Body of pancreas (tissue), 4 donors: ENCODE measurements at regions not wholly inside any gene's neighbourhood (a gene's known extent, or its start where the extent isn't known, plus 50 kb on each side); places are given as distances from the start of the nearest gene placed in this dataset.
"Not testable (repeated sequence)": the region's sequence is repeated elsewhere in the genome, so short reads cannot be mapped to it uniquely, and the experiment has no call there.

Source experiments
- ATAC-seq: fragments of 150-250 bp; one replicate; pipeline ENCODE4 v1.9.1; 2016
- DNase-seq, 4 donors: peaks; one replicate each; pipeline ENCODE4 v3.0.0-alpha.2; 2019
- H3K27ac ChIP-seq, 4 donors: fragments of 200-600 bp; sonication (generic); 1 replicate in 3 of 4; 2 replicates in 1 of 4; pipeline versions ENCODE4 v1.5.1 to v1.6.1; 2016 to 2019; ENCODE audit warnings: mild to moderate bottlenecking in 1 of 4, mixed read lengths in 1 of 4, moderate library complexity in 1 of 4
- H3K27me3 ChIP-seq, 2 donors: fragments of 200-600 bp; sonication (generic); one replicate each; pipeline ENCODE4 v1.6.0; 2016; ENCODE audit warnings: mild to moderate bottlenecking in 1 of 2
- H3K36me3 ChIP-seq, 2 donors: fragments of 200-600 bp; sonication (generic); replicated peaks in 1 of 2; 2 replicates each; pipeline ENCODE4 v1.5.1; 2016; ENCODE audit warnings: low read depth in 2 of 2; ENCODE audit not compliant: insufficient read depth in 1 of 2
- H3K4me1 ChIP-seq: fragments of 200-600 bp; sonication (generic); one replicate; pipeline ENCODE4 v1.6.0; 2016
- H3K4me3 ChIP-seq, 2 donors: fragments of 200-600 bp; sonication (generic); 1 replicate in 1 of 2; 2 replicates in 1 of 2; pipeline ENCODE4 v1.5.1; 2016 to 2019
- H3K9me3 ChIP-seq, 3 donors: fragments of 200-600 bp; sonication (generic); 1 replicate in 2 of 3; 2 replicates in 1 of 3; pipeline ENCODE4 v1.5.1; 2016
- CTCF ChIP-seq, 7 experiments: fragments of 450-650 bp in 4 of 7; fragments of 200-600 bp in 3 of 7; sonication (generic) in 3 of 7; IDR thresholded peaks; one replicate each; pipeline ENCODE4 v1.5.1; 2016 to 2019; ENCODE audit warnings: antibody characterized with exemption in 7 of 7
- POLR2A ChIP-seq, 3 donors: fragments of 450-650 bp; IDR thresholded peaks; one replicate each; pipeline ENCODE4 v1.6.1; 2016; ENCODE audit warnings: antibody characterized with exemption in 3 of 3, mild to moderate bottlenecking in 2 of 3
- WGBS, 2 donors: methylation state at CpG; one replicate each; pipeline ENCODE4 v1.1.5; 2017; 5-methylcytosine and 5-hydroxymethylcytosine counted together
- intact Hi-C: fragments of 100-400 bp; cut with DNase I; formaldehyde crosslinking; loops from one replicate; pipeline ENCODE4 v1.15.1; 2023

- Histone ChIP-seq H3K36me3 (no peaks in the 10 kb centered on the region), H3K9me3 (no peaks in the 10 kb centered on the region), H3K27me3 (peaks cover 4 to 30% of the 10 kb centered on the region in 2 donors), H3K4me1 (peaks cover 30% of the 10 kb centered on the region), H3K4me3 (no peak overlapping the region), H3K27ac (no peak overlapping the region)
- ATAC-seq, result no peak
- no peak for DNase-seq
- intact Hi-C loops, result loop anchor here (10.0 kb wide), 1 partner anchor 380 kb away; no protein-coding TSS in a partner anchor
- WGBS, 2 donors, result 84 to 88% methylated on average over 8 of the region's 8 CpGs
- TF ChIP-seq POLR2A (IDR thresholded peaks at IDR 0.05) (no peak), CTCF (IDR thresholded peaks at IDR 0.05) (no peak)
These were observed 73.2 kb upstream of the EN2 start for GRCh38 chr7:155384751-155385150.

GRCh38 chr7:155385182-155385581 is 72.7 kb upstream of the EN2 start:
- Histone ChIP-seq H3K4me1 (peaks cover 28% of the 10 kb centered on the region), H3K27me3 (peaks cover 4 to 28% of the 10 kb centered on the region in 2 donors)
- not testable (repeated sequence) for H3K9me3 ChIP-seq, DNase-seq, H3K4me3 ChIP-seq, H3K27ac ChIP-seq, H3K36me3 ChIP-seq, ATAC-seq
- WGBS, 2 donors, result 71 to 78% methylated on average over 26 of the region's 26 CpGs
- intact Hi-C loops, result loop anchor here (10.0 kb wide), 1 partner anchor 380 kb away; no protein-coding TSS in a partner anchor

- DNase-seq, result no peak
- no peak overlapping the region for H3K27ac ChIP-seq
- WGBS, 2 donors, result 83 to 88% methylated on average over 3 to 10 of the region's 10 CpGs
- no peaks in the 10 kb centered on the region for H3K36me3 ChIP-seq
- intact Hi-C loops, result loop anchor here (10.0 kb wide), 1 partner anchor 378 kb away; no protein-coding TSS in a partner anchor
- TF ChIP-seq POLR2A (IDR thresholded peaks at IDR 0.05) (no peak), CTCF (IDR thresholded peaks at IDR 0.05) (no peak)
- no peak overlapping the region for H3K4me3 ChIP-seq
- H3K9me3 ChIP-seq, result no peaks in the 10 kb centered on the region
- no peak for ATAC-seq
- peaks cover 3 to 14% of the 10 kb centered on the region in 2 donors for H3K27me3 ChIP-seq
- H3K4me1 ChIP-seq, result peaks cover 14% of the 10 kb centered on the region
These were observed 71.3 kb upstream of the EN2 start for GRCh38 chr7:155386608-155387007.

- Histone ChIP-seq H3K4me1 (peaks cover 9% of the 10 kb centered on the region), H3K27ac (no peak overlapping the region), H3K36me3 (no peaks in the 10 kb centered on the region), H3K27me3 (peaks cover 0 to 10% of the 10 kb centered on the region in 2 donors), H3K9me3 (no peaks in the 10 kb centered on the region), H3K4me3 (no peak overlapping the region)
- WGBS, 2 donors, result 68 to 72% methylated on average over 11 to 16 of the region's 16 CpGs
- DNase-seq (no peak), ATAC-seq (no peak)
- intact Hi-C loops, result loop anchor here (10.0 kb wide), 1 partner anchor 378 kb away; no protein-coding TSS in a partner anchor
- TF ChIP-seq POLR2A (IDR thresholded peaks at IDR 0.05) (no peak), CTCF (IDR thresholded peaks at IDR 0.05) (no peak)
These were observed 70.8 kb upstream of the EN2 start for GRCh38 chr7:155387066-155387620.

- no peak overlapping the region for H3K27ac ChIP-seq
- no peaks in the 10 kb centered on the region for H3K4me1 ChIP-seq
- DNase-seq (no peak), ATAC-seq (no peak)
- no peaks in the 10 kb centered on the region for H3K36me3 ChIP-seq
- H3K27me3 ChIP-seq, result no peaks in the 10 kb centered on the region
- H3K4me3 ChIP-seq, result no peak overlapping the region
- no peaks in the 10 kb centered on the region for H3K9me3 ChIP-seq
- 54 to 70% methylated on average over 7 to 10 of the region's 11 CpGs for WGBS, 2 donors
- intact Hi-C loops, result loop anchor here (10.0 kb wide), 1 partner anchor 376 kb away; no protein-coding TSS in a partner anchor
- TF ChIP-seq CTCF (IDR thresholded peaks at IDR 0.05), result no peak
- TF ChIP-seq POLR2A (IDR thresholded peaks at IDR 0.05), result no peak
These were observed 69.4 kb upstream of the EN2 start for GRCh38 chr7:155388561-155388960.
